Epithelial cell of esophagus (primary cell): ENCODE measurements at regions not wholly inside any gene's neighbourhood (a gene's known extent, or its start where the extent isn't known, plus 50 kb on each side); places are given as distances from the start of the nearest gene placed in this dataset.

Experiments used
- DNase-seq: peaks from one replicate; pipeline ENCODE4 v3.0.0; 2010; ENCODE audit warnings: low read depth
- H3K4me3 ChIP-seq: 2 replicates; pipeline ENCODE4 v1.5.1; 2011; ENCODE audit warnings: mild to moderate bottlenecking, low read length, control low read depth
- CTCF ChIP-seq: IDR thresholded peaks from 2 replicates; pipeline ENCODE4 v1.5.1; 2011; ENCODE audit warnings: low read depth, mild to moderate bottlenecking, low read length, control low read depth, inconsistent platforms; ENCODE audit not compliant: insufficient read depth; ENCODE audit errors: missing control alignments

GRCh38 chr11:115760461-115761320, 256.5 kb upstream of the CADM1 start:
- TF ChIP-seq CTCF = no peak
- no peak for DNase-seq
- no peak overlapping the region for H3K4me3 ChIP-seq

- no peak for DNase-seq
- TF ChIP-seq CTCF = no peak
- H3K4me3 ChIP-seq = no peak overlapping the region
Measured at GRCh38 chr11:115759622-115760460, 255.6 kb upstream of the CADM1 start.

- DNase-seq = no peak
- H3K4me3 ChIP-seq = no peak overlapping the region
- no peak for TF ChIP-seq CTCF
Measured at GRCh38 chr11:115758011-115758410, 253.8 kb upstream of the CADM1 start.

GRCh38 chr11:115751243-115752015, 247.2 kb upstream of the CADM1 start:
- TF ChIP-seq CTCF = no peak
- no peak for DNase-seq

GRCh38 chr11:115745610-115746512, 241.6 kb upstream of the CADM1 start:
- H3K4me3 ChIP-seq = no peak overlapping the region
- no peak for TF ChIP-seq CTCF
- DNase-seq = no peak

More at GRCh38 chr11:115751243-115752015, 247.2 kb upstream of the CADM1 start:
- H3K4me3 ChIP-seq = no peak overlapping the region

- TF ChIP-seq CTCF = no peak
Measured at GRCh38 chr11:115745066-115745465, 240.9 kb upstream of the CADM1 start.

More at GRCh38 chr11:115745066-115745465, 240.9 kb upstream of the CADM1 start:
- DNase-seq = no peak
- no peak overlapping the region for H3K4me3 ChIP-seq
